Activated naive CD4-positive, alpha-beta T cell treated with anti-CD3 and anti-CD28 coated beads, Interleukin-2, amount 10 ng/mL, durations not matched to agents 7 days and 5 days (primary cell): ENCODE measurements at regions not wholly inside any gene's neighbourhood (a gene's known extent, or its start where the extent isn't known, plus 50 kb on each side); places are given as distances from the start of the nearest gene placed in this dataset.

Experiments used
- CTCF ChIA-PET: fragments of 350-600 bp; sonication (Branson Sonifier 250); formaldehyde crosslinking; loops from one replicate; lab custom pipeline; 2021; ENCODE audit warnings: antibody characterized with exemption; lab: Charles Lee
- DNase-seq: peaks from one replicate; pipeline ENCODE4 v3.0.0-alpha.2; 2020
- H3K27ac Mint-ChIP-seq: one replicate; pipeline ENCODE4 v1.8.0; 2021; ENCODE audit warnings: mild to moderate bottlenecking, moderate library complexity, mixed read lengths
- H3K27me3 Mint-ChIP-seq: one replicate; pipeline ENCODE4 v1.8.0; 2021; ENCODE audit warnings: mild to moderate bottlenecking, mixed read lengths
- H3K36me3 Mint-ChIP-seq: one replicate; pipeline ENCODE4 v1.8.0; 2021; ENCODE audit warnings: mixed read lengths
- H3K4me1 Mint-ChIP-seq: one replicate; pipeline ENCODE4 v1.8.0; 2021; ENCODE audit warnings: mixed read lengths
- H3K4me3 Mint-ChIP-seq: one replicate; pipeline ENCODE4 v1.8.0; 2021; ENCODE audit warnings: mild to moderate bottlenecking, moderate library complexity, mixed read lengths
- H3K9me3 Mint-ChIP-seq: one replicate; pipeline ENCODE4 v1.8.0; 2021; ENCODE audit warnings: mixed read lengths

GRCh38 chr2:164126960-164127660 lies 391.3 kb upstream of the FIGN start:
- no peaks in the 10 kb centered on the region for H3K9me3 Mint-ChIP-seq
- CTCF ChIA-PET = no interaction called here
- DNase-seq = no peak

GRCh38 chr2:164115806-164116205 lies 380.0 kb upstream of the FIGN start:
- no peak overlapping the region for H3K27ac Mint-ChIP-seq
- CTCF ChIA-PET = no interaction called here
- no peak for DNase-seq
- H3K9me3 Mint-ChIP-seq = no peaks in the 10 kb centered on the region
- H3K4me3 Mint-ChIP-seq = no peak overlapping the region
- H3K27me3 Mint-ChIP-seq = no peaks in the 10 kb centered on the region
- no peaks in the 10 kb centered on the region for H3K36me3 Mint-ChIP-seq
- no peaks in the 10 kb centered on the region for H3K4me1 Mint-ChIP-seq

More at GRCh38 chr2:164126960-164127660, 391.3 kb upstream of the FIGN start:
- no peaks in the 10 kb centered on the region for H3K4me1 Mint-ChIP-seq
- H3K4me3 Mint-ChIP-seq = no peak overlapping the region
- no peaks in the 10 kb centered on the region for H3K36me3 Mint-ChIP-seq
- no peaks in the 10 kb centered on the region for H3K27me3 Mint-ChIP-seq
- H3K27ac Mint-ChIP-seq = no peak overlapping the region

- Mint-ChIP-seq H3K9me3 (no peaks in the 10 kb centered on the region), H3K4me1 (no peaks in the 10 kb centered on the region), H3K36me3 (no peaks in the 10 kb centered on the region), H3K27ac (no peak overlapping the region), H3K27me3 (no peaks in the 10 kb centered on the region), H3K4me3 (no peak overlapping the region)
- DNase-seq = no peak
- CTCF ChIA-PET = no interaction called here
These were observed 379.1 kb upstream of the FIGN start for GRCh38 chr2:164114937-164115336.

- Mint-ChIP-seq H3K4me1 (no peaks in the 10 kb centered on the region), H3K4me3 (no peak overlapping the region), H3K9me3 (peaks cover 2% of the 10 kb centered on the region), H3K27ac (no peak overlapping the region), H3K36me3 (no peaks in the 10 kb centered on the region), H3K27me3 (no peaks in the 10 kb centered on the region)
- no peak for DNase-seq
- CTCF ChIA-PET = no interaction called here
These were observed 376.3 kb upstream of the FIGN start for GRCh38 chr2:164112105-164112504.

- CTCF ChIA-PET = no interaction called here
- Mint-ChIP-seq H3K36me3 (no peaks in the 10 kb centered on the region), H3K4me3 (no peak overlapping the region), H3K27me3 (no peaks in the 10 kb centered on the region), H3K4me1 (no peaks in the 10 kb centered on the region), H3K27ac (no peak overlapping the region), H3K9me3 (peaks cover 6% of the 10 kb centered on the region)
- no peak for DNase-seq
These were observed 374.7 kb upstream of the FIGN start for GRCh38 chr2:164110515-164110914.

GRCh38 chr2:164109006-164109405 lies 373.2 kb upstream of the FIGN start:
- Mint-ChIP-seq H3K27me3 (no peaks in the 10 kb centered on the region), H3K4me1 (no peaks in the 10 kb centered on the region), H3K4me3 (no peak overlapping the region), H3K36me3 (no peaks in the 10 kb centered on the region), H3K9me3 (peaks cover 6% of the 10 kb centered on the region), H3K27ac (no peak overlapping the region)
- CTCF ChIA-PET = no interaction called here
- no peak for DNase-seq

GRCh38 chr2:164103271-164103670 lies 367.5 kb upstream of the FIGN start:
- Mint-ChIP-seq H3K4me3 (no peak overlapping the region), H3K9me3 (peaks cover 4% of the 10 kb centered on the region), H3K36me3 (no peaks in the 10 kb centered on the region), H3K27me3 (no peaks in the 10 kb centered on the region), H3K27ac (no peak overlapping the region), H3K4me1 (no peaks in the 10 kb centered on the region)
- CTCF ChIA-PET = no interaction called here
- no peak for DNase-seq

GRCh38 chr2:164102366-164102765 lies 366.6 kb upstream of the FIGN start:
- Mint-ChIP-seq H3K4me1 (no peaks in the 10 kb centered on the region), H3K27ac (no peak overlapping the region), H3K36me3 (no peaks in the 10 kb centered on the region), H3K9me3 (peaks cover 4% of the 10 kb centered on the region), H3K27me3 (no peaks in the 10 kb centered on the region), H3K4me3 (no peak overlapping the region)
- CTCF ChIA-PET = no interaction called here
- DNase-seq = no peak

- Mint-ChIP-seq H3K4me1 (no peaks in the 10 kb centered on the region), H3K36me3 (no peaks in the 10 kb centered on the region), H3K27me3 (no peaks in the 10 kb centered on the region), H3K9me3 (peaks cover 3% of the 10 kb centered on the region), H3K4me3 (no peak overlapping the region), H3K27ac (no peak overlapping the region)
- CTCF ChIA-PET = no interaction called here
- no peak for DNase-seq
These were observed 355.9 kb upstream of the FIGN start for GRCh38 chr2:164091673-164092072.

GRCh38 chr2:164090533-164090932 lies 354.7 kb upstream of the FIGN start:
- DNase-seq = no peak
- H3K36me3 Mint-ChIP-seq = no peaks in the 10 kb centered on the region
- H3K4me3 Mint-ChIP-seq = no peak overlapping the region
- H3K27ac Mint-ChIP-seq = no peak overlapping the region
- H3K9me3 Mint-ChIP-seq = peaks cover 3% of the 10 kb centered on the region
- CTCF ChIA-PET = no interaction called here
- H3K4me1 Mint-ChIP-seq = no peaks in the 10 kb centered on the region
- no peaks in the 10 kb centered on the region for H3K27me3 Mint-ChIP-seq

GRCh38 chr2:164084066-164084465 lies 348.3 kb upstream of the FIGN start:
- CTCF ChIA-PET = no interaction called here

GRCh38 chr2:164080486-164080885 lies 344.7 kb upstream of the FIGN start:
- no peak overlapping the region for H3K27ac Mint-ChIP-seq
- CTCF ChIA-PET = no interaction called here

More at GRCh38 chr2:164084066-164084465, 348.3 kb upstream of the FIGN start:
- H3K4me3 Mint-ChIP-seq = no peak overlapping the region
- no peaks in the 10 kb centered on the region for H3K36me3 Mint-ChIP-seq
- no peak for DNase-seq
- no peaks in the 10 kb centered on the region for H3K27me3 Mint-ChIP-seq
- H3K27ac Mint-ChIP-seq = no peak overlapping the region
- H3K4me1 Mint-ChIP-seq = no peaks in the 10 kb centered on the region
- peaks cover 2% of the 10 kb centered on the region for H3K9me3 Mint-ChIP-seq

GRCh38 chr2:164079258-164079657 lies 343.4 kb upstream of the FIGN start:
- Mint-ChIP-seq H3K27me3 (no peaks in the 10 kb centered on the region), H3K4me3 (no peak overlapping the region), H3K9me3 (no peaks in the 10 kb centered on the region), H3K27ac (no peak overlapping the region), H3K4me1 (no peaks in the 10 kb centered on the region), H3K36me3 (no peaks in the 10 kb centered on the region)
- CTCF ChIA-PET = no interaction called here
- DNase-seq = no peak

More at GRCh38 chr2:164080486-164080885, 344.7 kb upstream of the FIGN start:
- Mint-ChIP-seq H3K9me3 (no peaks in the 10 kb centered on the region), H3K27me3 (no peaks in the 10 kb centered on the region), H3K36me3 (no peaks in the 10 kb centered on the region), H3K4me1 (no peaks in the 10 kb centered on the region), H3K4me3 (no peak overlapping the region)
- no peak for DNase-seq

GRCh38 chr2:164078421-164078820 lies 342.6 kb upstream of the FIGN start:
- no peaks in the 10 kb centered on the region for H3K36me3 Mint-ChIP-seq
- H3K27me3 Mint-ChIP-seq = no peaks in the 10 kb centered on the region
- no peaks in the 10 kb centered on the region for H3K4me1 Mint-ChIP-seq
- no peak overlapping the region for H3K27ac Mint-ChIP-seq
- H3K4me3 Mint-ChIP-seq = no peak overlapping the region
- CTCF ChIA-PET = no interaction called here
- H3K9me3 Mint-ChIP-seq = no peaks in the 10 kb centered on the region
- no peak for DNase-seq

- no peaks in the 10 kb centered on the region for H3K4me1 Mint-ChIP-seq
- H3K4me3 Mint-ChIP-seq = no peak overlapping the region
- H3K27ac Mint-ChIP-seq = no peak overlapping the region
- H3K9me3 Mint-ChIP-seq = no peaks in the 10 kb centered on the region
- CTCF ChIA-PET = no interaction called here
- H3K27me3 Mint-ChIP-seq = no peaks in the 10 kb centered on the region
- no peak for DNase-seq
- no peaks in the 10 kb centered on the region for H3K36me3 Mint-ChIP-seq
These were observed 337.6 kb upstream of the FIGN start for GRCh38 chr2:164073101-164074074.
